OCI-LY1 (cell line): ENCODE measurements at regions not wholly inside any gene's neighbourhood (a gene's known extent, or its start where the extent isn't known, plus 50 kb on each side); places are given as distances from the start of the nearest gene placed in this dataset.

Source experiments
- CTCF ChIP-seq: fragments of 200-600 bp; sonication (generic), shearing (Covaris generic); IDR thresholded peaks from 2 replicates; pipeline ENCODE4 v1.5.1; 2017; ENCODE audit warnings: mild to moderate bottlenecking, antibody characterized with exemption, low read length, moderate library complexity, mixed read lengths
- EZH2 ChIP-seq: fragments of 200-600 bp; sonication (generic), shearing (Covaris generic); IDR thresholded peaks from 2 replicates; pipeline ENCODE4 v1.8.0; 2017; ENCODE audit warnings: borderline replicate concordance, mixed run types, mild to moderate bottlenecking, antibody characterized with exemption, low read length, moderate library complexity, mixed read lengths

GRCh38 chr9:87320146-87320884 lies 177.4 kb upstream of the DAPK1 start:
- TF ChIP-seq CTCF (no peak), EZH2 (no peak)
